PFSK-1 (cell line): ENCODE measurements at regions not wholly inside any gene's neighbourhood (a gene's known extent, or its start where the extent isn't known, plus 50 kb on each side); places are given as distances from the start of the nearest gene placed in this dataset.

Experiments used
- FOXP2 ChIP-seq: optimal IDR thresholded peaks from 2 replicates; pipeline ENCODE3; 2011; ENCODE audit warnings: borderline replicate concordance, control low read depth, inconsistent platforms; ENCODE audit not compliant: insufficient read depth; ENCODE audit errors: extremely low read length, extremely low read depth
- POLR2AphosphoS5 ChIP-seq: IDR thresholded peaks from 2 replicates; pipeline ENCODE4 v1.6.1; 2012; ENCODE audit warnings: low read depth, mild to moderate bottlenecking, control low read depth, low read length, moderate library complexity
- SIN3A ChIP-seq: IDR thresholded peaks from 2 replicates; pipeline ENCODE4 v1.6.1; 2012; ENCODE audit warnings: mild to moderate bottlenecking, low read length, moderate library complexity, borderline replicate concordance; ENCODE audit not compliant: insufficient read depth
- TAF1 ChIP-seq: IDR thresholded peaks from 2 replicates; pipeline ENCODE4 v1.6.1; 2012; ENCODE audit warnings: low read length, control low read depth, borderline replicate concordance; ENCODE audit not compliant: insufficient read depth
- TF ChIP-seq, protein P1 (sequence below), 2 experiments: IDR thresholded peaks; 2 replicates each; pipeline versions ENCODE4 v1.6.1 to v1.8.0; 2011 to 2012; ENCODE audit warnings: low read depth in 2 of 2, low read length in 2 of 2, control low read depth in 1 of 2, inconsistent platforms in 1 of 2, mild to moderate bottlenecking in 1 of 2, moderate library complexity in 1 of 2; ENCODE audit not compliant: insufficient read depth in 1 of 2

GRCh38 chr9:99466781-99467180, 244.7 kb downstream of the SEC61B start:
- TF ChIP-seq TAF1 (no peak), POLR2AphosphoS5 (no peak), SIN3A (no peak), FOXP2 (no peak)
- TF ChIP-seq, protein P1, sequence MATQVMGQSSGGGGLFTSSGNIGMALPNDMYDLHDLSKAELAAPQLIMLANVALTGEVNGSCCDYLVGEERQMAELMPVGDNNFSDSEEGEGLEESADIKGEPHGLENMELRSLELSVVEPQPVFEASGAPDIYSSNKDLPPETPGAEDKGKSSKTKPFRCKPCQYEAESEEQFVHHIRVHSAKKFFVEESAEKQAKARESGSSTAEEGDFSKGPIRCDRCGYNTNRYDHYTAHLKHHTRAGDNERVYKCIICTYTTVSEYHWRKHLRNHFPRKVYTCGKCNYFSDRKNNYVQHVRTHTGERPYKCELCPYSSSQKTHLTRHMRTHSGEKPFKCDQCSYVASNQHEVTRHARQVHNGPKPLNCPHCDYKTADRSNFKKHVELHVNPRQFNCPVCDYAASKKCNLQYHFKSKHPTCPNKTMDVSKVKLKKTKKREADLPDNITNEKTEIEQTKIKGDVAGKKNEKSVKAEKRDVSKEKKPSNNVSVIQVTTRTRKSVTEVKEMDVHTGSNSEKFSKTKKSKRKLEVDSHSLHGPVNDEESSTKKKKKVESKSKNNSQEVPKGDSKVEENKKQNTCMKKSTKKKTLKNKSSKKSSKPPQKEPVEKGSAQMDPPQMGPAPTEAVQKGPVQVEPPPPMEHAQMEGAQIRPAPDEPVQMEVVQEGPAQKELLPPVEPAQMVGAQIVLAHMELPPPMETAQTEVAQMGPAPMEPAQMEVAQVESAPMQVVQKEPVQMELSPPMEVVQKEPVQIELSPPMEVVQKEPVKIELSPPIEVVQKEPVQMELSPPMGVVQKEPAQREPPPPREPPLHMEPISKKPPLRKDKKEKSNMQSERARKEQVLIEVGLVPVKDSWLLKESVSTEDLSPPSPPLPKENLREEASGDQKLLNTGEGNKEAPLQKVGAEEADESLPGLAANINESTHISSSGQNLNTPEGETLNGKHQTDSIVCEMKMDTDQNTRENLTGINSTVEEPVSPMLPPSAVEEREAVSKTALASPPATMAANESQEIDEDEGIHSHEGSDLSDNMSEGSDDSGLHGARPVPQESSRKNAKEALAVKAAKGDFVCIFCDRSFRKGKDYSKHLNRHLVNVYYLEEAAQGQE (IDR thresholded peaks at IDR 0.05; ENCODE audit: insufficient read depth in 1 of 2, low read depth in 2 of 2, low read length in 2 of 2): no peak
